HG03432 (cell line): ENCODE measurements at regions not wholly inside any gene's neighbourhood (a gene's known extent, or its start where the extent isn't known, plus 50 kb on each side); places are given as distances from the start of the nearest gene placed in this dataset.

ENCODE experiments used
- ATAC-seq: cut with Tn5 transposase; IDR thresholded peaks from one replicate; pipeline ENCODE4 v1.9.1; 2021; ENCODE audit warnings: mild to moderate bottlenecking, moderate library complexity; ENCODE audit not compliant: unreplicated experiment

GRCh38 chr20:39395478-39396291 is 433.5 kb downstream of the DHX35 start:
- no peak for ATAC-seq

DNA sequence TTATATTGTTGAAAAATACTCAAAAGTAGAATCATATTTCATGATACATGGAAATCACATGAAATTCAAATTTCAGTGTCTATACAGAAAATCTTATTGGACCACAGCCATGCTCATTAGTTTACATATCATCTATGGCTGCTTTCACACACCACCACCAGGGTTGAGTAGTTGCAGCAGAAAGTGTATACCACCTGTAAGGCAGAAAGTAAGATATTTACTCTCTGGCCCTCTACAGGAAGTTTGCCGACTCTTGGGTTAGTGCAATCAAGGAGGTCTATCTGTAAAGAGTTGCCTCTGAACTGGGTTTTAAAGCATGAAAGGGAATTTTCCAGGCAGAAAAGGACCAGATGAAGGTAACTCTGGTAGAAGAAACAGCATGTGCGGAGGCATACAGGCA is 432.3 kb downstream of the DHX35 start:
- ATAC-seq, result no peak

- ATAC-seq, result no peak
These were observed 428.0 kb downstream of the DHX35 start for GRCh38 chr20:39390186-39390585.

DNA sequence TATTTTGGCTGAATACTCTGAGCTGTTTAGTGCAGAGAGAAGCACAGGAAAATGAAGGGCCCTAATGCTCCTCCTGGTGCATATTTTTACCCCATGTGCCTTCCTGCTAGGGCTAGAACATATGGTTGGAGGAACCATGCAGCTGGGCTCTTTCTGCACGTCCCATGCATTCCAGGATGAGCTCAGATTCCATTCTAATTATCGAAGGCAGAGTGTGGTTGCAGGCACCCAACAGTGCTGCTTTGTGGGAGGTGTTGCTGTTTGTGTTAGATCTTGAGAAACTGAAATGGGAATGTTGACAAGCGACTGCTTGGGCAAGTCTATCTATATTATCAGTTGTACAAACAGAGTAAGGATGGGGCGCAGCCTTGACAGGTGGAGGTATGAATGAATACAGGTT is 419.5 kb downstream of the DHX35 start:
- ATAC-seq, result no peak

DNA sequence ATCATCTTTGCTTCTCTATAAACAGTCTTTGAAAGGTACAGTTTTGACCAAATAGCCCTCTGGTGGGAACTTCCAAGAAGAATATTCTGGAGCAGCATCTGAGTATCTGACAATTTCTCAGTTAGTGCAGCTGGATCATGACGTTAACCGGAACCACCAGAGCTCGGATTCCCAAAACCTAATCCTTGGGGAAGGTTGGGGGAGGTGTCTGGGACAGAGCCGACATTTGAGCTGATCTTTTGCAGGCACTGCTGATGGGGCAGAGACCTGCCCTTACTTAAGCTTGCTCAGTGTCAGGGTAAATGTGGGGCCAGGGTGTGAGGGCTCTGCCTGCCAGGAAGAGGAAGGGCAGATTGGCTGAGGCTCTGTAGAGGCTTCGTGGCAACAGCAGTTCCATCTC is 416.6 kb downstream of the DHX35 start:
- no peak for ATAC-seq

DNA sequence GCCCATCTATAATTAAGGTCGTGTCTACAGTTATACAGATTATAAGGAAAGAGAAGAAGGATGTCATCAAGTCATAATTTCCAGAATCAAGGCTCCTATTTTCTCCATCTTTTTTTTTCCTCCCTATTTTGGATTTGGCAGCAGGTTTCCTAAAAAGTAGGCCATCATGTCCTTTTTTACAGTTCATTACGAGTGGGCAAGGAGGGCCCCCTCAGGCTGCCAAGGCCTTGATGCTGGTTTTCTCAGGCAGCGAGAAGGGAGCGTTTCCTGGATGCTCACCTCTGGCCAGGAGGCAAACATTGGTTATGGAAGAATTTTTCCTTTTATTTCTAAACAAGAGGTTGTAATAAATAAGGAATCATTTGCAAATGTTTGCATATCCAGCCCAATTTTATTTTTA is 414.6 kb downstream of the DHX35 start:
- ATAC-seq, result no peak

DNA sequence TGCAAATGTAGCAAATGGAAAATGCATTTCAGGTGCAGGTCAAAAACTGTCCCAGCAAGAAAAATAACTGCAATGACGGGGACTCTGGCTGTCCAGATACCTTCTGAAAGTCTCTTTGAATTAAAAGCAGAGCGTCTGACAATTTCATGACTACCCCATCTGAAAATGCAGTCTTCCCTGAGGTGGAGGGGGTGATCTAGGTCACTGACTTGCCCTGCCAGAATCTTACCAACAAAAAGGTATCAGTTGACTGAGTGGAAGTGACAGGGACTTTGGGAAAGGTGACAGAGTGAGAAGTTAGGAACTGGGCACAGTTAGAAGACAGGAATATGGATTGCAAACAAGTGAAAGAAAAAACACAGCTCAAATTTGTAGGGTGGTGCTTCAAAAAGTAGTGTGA is 402.2 kb downstream of the DHX35 start:
- ATAC-seq, result no peak

- ATAC-seq, result no peak
These were observed 398.0 kb downstream of the DHX35 start for GRCh38 chr20:39359981-39360620.

- ATAC-seq, result peak; percentile 75
These were observed 395.9 kb downstream of the DHX35 start for GRCh38 chr20:39358052-39358451.

- no peak for ATAC-seq
These were observed 394.8 kb downstream of the DHX35 start for GRCh38 chr20:39356908-39357307.

DNA sequence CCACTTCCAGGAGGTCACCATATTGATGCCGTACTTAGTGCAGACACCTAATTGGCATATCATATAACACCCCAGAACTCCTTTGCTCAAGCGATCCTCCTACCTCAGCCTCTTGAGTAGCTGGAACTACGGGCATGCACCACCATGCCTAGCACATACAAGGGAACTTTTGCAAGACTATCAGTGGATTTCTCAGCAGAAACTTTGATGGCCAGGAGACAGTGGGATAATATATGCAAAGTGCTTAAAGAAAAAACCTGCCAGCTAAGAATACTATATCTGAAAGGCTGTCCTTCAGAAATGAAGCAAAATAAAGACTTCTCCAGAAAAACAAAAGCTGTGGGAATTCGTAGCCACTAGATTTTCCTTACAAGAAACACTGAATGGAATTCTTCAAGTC is 387.1 kb downstream of the DHX35 start:
- no peak for ATAC-seq

GRCh38 chr20:39347626-39348025 is 385.5 kb downstream of the DHX35 start:
- ATAC-seq, result no peak

DNA sequence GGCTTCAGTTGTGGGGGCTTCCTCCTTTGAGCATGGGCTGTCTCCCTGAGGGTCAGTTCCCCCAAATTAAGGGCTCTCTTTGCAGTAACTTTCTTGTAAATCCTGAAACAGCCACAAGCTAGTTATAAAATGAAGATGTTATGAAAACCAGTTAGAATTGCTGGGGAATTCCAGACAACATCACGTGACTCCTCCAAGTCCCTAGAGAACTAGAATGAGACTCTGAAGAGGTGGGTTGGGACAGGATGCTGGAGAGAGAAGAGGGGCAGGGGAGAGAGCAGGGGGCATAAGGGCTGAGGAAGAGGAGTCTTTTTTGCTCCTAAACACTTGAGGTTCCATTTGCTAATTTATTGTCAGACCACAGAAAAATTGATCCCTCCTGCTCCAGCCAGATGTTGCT is 380.3 kb downstream of the DHX35 start:
- no peak for ATAC-seq

DNA sequence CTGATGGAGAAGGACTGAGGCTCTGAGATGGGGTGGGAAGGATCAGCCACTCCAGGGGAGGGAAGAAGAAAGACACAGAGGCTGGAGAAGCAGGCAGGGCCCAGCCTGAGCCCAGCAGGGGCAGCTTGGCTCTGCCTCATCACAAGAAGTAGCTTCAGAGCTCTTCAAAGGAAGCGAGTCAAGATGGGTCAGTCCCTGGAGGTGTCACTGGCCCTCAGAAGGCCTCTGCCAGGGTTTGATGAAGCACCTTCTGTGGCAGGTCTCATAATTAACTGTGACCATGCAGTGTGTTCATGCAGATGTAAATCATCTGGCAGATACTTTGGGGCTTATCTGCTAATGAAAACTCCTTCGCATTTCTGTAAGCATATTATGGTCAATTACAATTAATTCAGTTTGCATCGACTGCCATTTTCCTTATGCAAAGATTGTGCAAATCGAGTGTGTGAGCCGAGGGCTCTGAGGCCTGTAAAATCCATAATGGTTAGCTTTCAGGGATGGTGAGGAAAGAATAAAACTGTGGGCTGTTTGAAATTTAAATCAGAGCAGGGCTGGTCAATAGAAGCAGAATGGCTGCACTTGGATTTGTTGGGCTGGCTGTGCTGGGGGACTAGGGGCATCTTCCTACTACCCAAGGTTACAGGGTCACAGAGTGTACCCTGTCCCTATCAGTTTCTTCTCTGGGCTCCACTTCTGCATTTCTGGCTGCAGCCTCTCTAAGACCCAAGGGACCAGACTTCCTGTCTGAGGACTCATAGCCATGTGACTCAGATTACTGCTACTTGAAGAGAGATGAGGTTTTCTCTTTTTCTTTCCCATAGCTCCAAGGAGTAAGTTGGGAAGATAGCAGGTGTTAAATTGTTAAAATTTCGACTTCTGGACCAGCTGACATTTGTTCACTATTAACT is 376.6 kb downstream of the DHX35 start:
- ATAC-seq, result peak; percentile 97

DNA sequence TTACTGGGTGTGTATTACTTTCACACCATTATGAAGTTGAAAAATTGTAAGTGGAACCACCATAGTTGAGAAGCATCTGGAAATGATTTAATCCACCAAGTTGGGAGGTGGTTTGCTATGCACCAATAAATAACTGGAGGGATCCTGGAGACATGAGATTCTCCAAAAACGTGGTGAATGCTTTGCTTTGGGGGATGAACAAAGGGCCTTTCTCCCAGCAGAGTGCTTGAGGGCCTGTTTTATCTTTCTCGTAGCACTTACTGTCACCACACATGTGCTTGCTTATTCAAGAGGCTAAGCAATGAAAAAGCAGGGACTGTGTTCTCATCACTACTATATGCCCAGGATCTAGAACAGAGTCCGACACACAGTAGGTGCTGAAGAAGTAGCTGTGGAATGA is 371.1 kb downstream of the DHX35 start:
- ATAC-seq, result no peak

- ATAC-seq, result no peak
These were observed 366.2 kb downstream of the DHX35 start for GRCh38 chr20:39328347-39328746.

DNA sequence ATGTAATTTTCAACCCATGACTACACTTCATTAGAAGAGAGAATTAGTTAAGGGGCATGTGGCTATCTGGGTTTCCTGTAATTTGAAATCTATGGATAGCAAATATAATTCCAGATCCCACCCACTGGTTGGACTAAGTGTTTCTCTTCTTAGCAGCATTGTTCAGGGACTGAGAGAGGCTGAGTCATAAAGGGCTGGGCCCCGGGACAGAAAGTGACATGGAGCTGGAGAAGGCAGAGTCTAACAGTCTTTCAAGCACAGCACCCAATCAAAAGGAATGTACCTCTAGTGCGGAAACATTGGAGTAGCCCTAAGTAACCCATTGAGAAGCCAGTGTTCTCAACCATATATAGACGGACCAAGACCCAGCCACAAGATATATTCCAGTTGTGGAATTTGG is 363.9 kb downstream of the DHX35 start:
- no peak for ATAC-seq

DNA sequence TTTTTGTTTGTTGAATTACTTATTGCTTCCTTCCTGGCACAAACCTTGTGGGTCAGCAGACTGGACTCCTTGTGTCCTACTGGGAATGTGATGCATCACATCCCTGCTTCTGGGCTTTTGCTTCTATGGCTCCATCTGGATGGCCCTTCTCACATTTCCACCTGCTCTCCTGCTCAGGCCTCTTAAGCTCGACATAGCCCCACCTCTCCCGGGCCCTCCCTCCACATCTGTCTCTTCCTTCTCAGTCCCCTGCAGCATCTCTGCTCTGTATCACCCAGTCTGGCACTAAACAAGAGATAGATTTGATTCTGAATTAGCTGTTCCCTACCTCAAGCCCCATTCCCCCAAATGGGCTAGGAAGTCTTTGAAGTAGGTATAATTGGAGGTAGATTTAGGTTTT is 356.8 kb downstream of the DHX35 start:
- no peak for ATAC-seq

DNA sequence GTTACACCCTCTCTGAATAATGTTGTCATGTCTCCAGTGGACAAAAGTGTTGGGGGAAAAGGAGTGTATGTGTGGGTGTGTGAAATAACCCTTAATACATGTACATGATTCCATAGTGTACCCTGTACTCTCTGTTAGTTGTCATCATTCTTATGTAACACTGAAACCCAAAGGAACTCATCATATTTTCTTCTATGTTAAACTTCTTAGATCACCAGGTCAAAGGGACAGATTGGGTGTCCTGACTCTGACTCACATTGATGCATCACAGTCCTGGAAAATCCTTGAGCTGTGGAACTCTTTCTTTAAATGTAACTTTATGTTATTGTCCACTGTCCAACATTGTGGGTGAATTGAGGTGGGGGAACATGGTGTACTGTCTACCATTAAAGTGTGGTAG is 350.5 kb downstream of the DHX35 start:
- ATAC-seq, result no peak

- no peak for ATAC-seq
These were observed 349.8 kb downstream of the DHX35 start for GRCh38 chr20:39311851-39312506.

DNA sequence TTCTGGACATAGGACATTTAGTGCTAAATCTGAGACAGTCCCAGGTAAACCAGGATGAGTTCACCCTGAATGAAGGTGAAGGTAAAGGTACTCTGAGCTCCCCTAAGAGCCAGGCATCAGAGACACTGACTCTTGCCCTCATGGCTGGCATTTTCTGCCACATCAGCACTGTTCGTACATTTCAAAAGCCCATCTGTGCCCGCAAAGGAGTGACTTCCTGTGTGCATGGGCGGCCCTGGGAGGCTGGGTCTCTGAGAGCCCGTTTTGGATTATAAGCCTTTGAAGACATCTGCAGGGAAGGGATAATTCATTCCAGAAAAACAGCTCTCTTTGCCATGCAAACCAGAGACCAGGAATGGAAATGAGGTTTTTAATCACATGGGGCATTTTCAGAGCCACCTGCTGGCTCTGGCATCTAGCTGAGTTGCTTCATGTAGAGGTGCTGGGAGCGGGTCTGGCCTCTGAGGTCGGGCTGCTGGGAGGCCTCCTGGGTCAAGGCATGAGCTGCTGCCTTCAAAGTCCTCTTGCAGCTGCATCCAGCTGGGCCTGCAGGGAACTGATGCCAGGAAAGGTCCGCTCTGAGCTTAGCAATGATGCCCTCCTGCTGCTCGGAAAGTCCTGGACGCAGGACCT is 348.3 kb downstream of the DHX35 start:
- ATAC-seq, result no peak
